HG02970 (cell line): ENCODE measurements at regions not wholly inside any gene's neighbourhood (a gene's known extent, or its start where the extent isn't known, plus 50 kb on each side); places are given as distances from the start of the nearest gene placed in this dataset.
"Not testable (repeated sequence)": the region's sequence is repeated elsewhere in the genome, so short reads cannot be mapped to it uniquely, and the experiment has no call there.

Experiments used
- ATAC-seq: cut with Tn5 transposase; IDR thresholded peaks from one replicate; pipeline ENCODE4 v1.9.1; 2021; ENCODE audit warnings: mild to moderate bottlenecking, moderate library complexity, moderate number of reproducible peaks; ENCODE audit not compliant: unreplicated experiment, low FRiP score

DNA sequence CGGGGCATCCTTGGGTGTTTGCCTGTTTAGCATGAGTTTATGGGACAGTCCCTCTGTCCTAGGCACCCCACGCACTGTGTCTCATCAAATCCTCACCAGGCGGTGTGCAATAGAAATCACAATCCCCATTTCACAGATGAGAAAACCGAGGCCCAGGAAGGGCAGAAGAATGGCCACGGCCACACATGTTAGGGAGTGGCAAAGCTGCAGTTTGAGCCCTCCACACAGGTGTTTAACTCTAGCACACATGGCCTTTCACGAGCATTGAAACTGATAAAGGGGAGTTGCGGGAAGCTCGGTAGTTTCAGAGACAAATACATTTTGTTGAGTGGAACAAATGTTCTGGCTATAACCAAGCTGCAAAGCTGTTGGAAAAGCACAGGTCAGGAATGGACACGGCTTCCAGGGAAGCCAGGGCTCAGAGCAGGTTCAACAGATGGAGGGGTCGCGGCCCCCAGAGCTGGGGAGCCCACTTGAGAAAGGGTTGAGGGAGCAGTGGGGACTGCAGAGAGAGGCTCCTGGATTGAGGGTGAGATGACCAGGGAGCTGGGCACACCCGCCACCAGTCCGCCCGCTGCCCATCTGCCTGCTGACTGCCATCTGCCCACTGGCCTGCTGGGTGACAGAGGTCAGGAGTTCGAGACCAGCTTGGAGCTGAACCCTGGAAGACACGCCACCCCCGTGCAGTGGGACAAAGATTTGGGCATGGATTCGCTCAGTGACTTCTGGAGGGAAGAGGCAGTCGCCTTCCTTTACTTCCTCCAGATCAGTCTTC, 154.7 kb downstream of the URI1 start:
- no peak for ATAC-seq

DNA sequence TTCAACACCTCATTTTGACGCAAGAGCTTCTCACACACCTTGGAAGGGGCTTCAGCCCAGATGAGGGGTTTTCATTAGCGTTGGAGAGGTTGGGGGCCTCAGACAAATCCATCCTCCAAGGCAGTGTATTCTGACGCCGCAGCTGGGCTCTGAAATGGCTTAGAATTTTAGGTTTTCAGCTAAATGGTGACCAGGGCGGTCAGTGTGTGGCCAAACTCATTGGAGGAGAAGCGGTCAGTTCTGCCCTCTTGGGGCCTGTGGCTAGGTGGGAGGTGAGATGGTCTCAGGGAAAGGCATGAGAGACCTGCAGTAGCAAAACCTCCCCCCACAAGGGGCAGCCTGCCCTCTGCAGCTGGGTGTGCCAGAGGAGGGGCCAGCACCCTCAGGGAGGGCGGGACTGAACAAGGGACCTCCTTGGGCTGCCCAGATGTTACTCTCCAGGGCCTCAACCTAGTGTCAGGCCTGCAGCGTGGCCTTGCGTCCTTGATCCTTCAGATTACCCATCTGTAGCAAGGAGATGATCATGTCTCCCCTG, 155.8 kb downstream of the URI1 start:
- no peak for ATAC-seq

DNA sequence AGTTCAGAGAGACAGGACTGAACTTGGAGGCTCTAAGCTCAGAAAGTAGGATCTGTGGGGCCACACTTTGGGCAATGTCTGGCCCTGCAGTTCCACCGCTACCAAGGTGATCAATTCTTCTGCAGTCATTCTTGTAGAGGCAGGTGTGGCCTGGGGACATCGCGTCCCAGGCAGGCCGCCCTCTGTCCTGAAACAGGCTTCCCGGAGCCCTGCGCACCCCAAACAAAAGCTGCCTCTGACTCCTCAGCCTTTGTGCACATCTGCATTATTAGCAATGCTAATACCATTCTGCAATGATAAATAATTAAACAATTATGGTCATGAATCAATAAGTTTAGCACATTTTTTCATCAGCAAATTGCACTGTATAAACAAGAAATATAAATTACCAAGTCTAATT, 160.2 kb downstream of the URI1 start:
- no peak for ATAC-seq

DNA sequence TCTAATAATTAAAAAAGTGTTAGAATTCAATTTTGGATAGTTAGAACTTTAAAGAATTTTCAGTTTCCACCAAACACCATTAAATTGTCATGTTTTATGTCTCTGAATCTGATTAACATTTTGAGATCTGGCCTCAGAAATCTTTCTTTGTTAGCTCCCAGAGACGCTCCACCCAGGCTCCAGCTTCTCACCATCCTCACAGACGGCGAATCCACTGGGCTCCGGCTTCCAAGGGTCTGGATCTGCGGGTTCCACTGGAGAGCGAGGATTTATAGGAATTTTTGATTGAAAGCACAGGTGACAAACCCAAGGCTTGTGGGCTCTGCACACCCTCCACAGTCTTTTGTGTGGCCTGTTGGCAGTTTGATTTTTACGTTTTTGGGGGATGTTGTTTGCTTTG, 160.6 kb downstream of the URI1 start:
- no peak for ATAC-seq

DNA sequence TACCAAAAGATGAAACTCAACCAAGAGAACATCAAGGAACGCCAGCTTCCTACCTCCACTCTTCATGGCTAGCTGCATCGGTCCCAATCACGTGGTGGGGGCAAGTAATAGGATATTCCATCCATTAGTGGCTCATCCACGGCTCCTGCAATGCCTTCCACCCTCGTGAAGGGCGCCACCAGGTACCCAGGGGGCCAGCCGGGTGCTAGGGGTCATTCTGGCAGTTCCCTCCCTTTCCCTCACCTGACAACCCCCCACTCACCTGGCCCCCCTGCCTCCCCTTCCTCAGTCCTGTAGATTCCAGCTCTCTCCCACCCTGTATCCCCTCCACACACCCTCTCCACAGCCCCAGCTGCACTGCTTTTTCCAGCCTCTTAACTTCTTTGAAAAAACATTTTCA, 161.9 kb downstream of the URI1 start:
- ATAC-seq: no peak

DNA sequence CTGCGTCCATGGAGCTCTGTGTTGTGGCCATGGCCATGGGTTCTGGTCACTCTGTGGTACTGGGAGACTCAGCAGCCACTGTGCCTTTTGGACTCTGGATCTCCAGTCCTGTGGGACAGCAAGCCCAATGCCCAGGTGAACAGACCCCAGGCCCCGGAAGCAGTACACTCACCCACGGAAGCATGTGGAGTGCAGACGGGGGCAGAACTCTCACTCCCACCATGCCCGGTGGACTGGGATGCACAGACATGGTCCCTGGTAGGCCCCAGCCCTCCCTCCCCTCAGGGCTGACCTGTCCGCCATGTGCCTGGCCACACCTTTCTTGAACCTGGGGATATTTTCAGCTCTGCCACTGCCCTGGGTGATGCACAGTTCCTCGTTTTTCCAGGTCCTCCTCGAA, 163.3 kb downstream of the URI1 start:
- no peak for ATAC-seq

DNA sequence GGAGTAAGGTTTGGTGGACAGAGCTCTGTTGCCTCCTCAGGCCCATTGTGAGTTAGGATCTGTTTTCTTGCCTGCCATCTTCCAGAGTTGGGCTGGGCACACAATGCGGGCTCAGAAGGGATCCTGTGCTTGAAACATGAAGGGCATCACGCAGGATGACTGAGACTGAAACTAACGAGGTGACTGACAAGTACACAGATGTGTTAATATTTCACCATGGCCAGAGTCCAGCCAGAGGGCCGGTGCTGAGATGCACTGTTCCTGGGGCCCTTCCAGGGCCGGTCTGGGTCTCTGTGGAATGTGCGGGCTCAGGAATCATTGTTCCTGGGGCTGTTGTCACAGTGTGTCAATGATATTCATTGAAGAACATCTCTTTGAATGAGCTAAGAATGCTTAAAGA, 163.7 kb downstream of the URI1 start:
- no peak for ATAC-seq

DNA sequence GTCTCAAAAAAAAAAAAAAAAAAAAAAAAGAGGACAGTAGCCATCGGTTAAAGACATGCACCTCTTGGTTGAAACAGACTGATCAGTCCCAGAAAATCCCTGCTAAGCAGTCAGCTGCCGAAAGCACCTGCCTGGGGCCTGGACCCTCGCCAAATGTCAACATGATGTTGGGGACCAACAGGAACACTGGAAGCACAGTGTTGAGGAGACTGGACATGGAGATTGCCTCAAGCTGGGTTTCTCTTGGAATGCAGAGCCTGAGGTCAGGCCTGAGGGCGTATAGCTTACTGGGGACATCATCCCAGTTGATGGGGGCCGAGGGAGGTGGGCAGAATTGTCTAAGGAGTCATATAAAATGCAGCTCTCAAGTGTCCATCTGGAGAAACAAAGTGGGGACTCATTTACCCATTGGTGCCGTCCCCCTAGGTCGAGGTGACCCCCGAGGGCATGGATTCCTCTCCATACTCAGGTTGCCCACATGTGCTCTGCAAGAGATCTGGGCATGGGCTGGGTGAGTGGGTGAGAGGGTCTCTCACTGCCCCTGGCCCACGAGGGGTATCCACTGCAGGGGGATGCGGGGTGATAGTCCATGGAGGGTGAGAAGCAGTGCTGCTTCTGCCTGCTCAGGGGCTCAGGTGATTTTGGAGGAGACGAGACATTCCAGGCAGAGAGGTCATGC, 164.5 kb downstream of the URI1 start:
- no peak for ATAC-seq

DNA sequence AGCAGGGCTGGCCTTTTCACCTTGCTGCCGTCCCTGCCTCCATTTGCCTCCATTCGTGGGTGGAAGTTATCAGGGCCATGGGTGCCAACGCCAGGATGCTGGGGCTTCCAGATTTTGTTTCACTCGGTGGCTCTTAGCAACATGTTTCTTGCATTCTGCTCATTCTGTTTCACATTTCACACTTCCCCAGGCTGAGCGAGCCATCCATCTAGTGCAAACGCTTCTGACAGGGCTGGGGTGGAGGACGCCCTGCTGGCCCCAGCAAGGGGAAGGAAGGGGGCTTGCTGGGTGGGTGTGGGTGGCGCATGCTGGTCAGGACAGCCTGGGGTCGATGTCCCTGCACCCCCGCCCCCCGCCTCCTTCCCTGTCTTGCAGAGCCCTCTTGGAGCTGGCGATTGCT, 165.2 kb downstream of the URI1 start:
- ATAC-seq: no peak

DNA sequence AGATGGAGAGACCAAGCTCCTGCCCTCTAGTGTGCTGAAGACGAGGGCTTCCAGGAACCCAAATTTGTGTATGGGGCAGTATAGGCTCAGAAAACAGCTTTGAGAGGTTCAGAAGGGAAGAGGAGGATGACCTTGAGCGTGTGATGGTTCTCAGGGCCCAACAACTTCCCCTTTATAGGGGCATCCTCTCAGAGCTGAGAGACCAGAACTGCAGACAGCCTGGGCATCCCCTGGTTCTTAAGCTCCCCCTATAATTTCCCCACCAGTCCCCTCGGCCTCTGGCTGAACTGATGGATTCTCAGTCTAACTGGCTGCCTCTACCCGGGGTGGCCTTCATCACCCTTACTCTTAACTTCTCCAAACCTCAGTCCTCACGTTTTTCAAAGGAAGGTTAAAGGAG, 167.5 kb downstream of the URI1 start:
- ATAC-seq: no peak

DNA sequence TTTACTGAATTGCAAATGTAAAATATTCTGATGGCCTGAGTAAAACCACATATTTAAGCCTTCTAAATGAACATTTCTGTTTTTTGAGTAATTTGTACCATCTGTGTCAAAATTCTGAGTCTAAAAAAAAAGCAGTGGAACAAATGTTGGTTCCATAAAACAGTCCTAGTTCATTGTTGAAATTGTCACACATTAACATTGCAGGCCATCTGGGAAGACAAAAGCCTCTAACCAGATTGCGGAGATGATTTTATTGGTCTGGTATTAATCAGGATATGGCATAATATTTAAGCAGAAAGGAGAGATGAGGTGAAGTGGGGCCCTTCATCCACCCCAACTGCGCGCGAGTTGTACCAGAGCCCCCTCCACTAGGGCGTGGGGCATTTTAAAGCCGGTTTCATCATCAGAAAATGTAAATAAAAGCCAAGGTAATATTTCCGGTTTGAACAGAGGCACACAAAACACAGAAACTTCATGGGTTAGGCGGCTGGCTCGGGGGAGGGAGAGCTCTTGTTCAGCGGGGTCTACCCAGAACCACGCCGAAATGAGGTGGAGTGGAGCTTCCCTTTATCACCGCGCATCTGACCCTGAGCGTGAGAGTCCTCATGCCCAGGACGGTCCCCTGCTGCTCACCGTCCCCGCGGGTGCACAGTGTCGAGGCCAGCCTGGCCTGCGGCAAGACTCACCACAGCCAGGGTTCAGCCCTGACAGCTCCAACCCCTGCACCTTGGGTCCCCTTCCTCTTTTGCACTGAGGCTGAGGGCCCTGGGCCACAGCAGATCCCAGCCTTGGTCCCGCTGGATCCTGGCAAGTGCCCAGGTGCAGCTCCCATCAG, 169.2 kb downstream of the URI1 start:
- no peak for ATAC-seq

DNA sequence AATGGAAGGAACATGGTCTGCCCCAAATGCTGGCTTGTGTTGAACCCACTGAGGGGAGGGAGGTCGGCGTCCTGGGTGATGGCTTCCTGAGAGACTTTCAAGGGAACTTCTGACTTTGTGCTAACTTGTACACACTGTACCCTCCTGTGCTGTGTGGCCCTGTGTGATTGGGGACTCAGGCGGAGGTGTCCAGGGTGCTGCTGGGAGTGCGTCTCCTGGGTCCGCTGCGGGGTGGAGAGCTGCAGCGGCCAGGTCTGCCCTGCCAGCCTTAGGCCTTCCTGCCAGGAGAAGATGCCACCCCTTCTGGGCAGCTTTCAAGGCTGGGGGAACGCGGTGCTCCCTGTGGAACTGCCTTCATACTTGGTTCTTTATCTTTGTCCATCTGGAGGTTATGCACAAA, 170.1 kb downstream of the URI1 start:
- ATAC-seq: no peak

DNA sequence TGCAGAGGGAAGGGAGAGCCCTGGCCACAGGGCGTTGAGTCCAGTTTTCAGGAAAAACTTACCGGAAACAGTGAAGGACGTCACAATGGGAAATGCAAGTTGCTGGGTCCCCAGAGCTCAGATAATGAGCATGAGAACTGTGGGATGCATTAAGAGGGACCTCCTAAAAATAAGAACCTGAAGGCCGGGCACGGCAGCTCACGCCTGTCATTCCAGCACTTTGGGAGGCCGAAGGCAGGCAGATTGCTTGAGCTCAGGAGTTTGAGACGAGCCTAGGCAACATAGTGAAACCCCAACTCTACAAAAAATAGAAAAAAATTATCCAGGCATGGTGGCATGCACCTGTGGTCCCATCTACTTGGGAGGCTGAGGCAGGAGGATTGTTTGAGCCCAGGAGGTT, 170.6 kb downstream of the URI1 start:
- no peak for ATAC-seq

DNA sequence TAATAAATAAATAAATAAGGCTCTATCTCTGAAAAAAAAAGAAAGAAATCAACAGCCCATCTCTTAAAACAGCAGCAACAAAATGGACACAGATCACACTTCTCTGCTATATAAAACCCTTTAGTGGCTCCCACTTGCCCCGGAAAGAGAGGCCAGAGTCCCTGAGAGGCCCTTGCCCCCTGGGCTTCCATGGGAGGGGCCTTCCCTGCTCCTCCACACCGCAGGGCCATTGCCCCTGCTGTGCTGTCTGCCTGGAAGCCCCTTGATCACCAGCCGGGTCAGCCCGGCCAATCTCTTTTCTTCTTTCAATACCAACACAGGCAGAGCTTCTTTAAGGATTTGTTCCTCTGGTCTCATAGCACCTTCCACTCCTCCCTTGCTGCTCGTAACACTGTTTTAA, 171.1 kb downstream of the URI1 start:
- no peak for ATAC-seq

DNA sequence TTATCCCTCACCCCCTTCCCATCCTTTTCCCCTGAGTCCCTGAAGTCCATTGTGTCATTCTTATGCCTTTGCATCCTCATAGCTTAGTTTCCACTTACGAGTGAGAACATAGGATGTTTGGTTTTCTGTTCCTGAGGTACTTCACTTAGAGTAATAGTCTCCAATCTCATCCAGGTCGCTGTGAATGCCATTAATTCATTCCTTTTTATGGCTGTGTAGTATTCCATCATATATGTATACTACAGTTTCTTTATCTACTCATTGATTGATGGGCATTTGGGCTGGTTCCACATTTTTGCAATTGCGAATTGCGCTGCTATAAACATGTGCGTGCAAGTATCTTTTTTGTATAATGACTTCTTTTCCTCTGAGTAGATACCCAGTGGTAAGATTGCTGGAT, 172.1 kb downstream of the URI1 start:
- not testable (repeated sequence) for ATAC-seq

DNA sequence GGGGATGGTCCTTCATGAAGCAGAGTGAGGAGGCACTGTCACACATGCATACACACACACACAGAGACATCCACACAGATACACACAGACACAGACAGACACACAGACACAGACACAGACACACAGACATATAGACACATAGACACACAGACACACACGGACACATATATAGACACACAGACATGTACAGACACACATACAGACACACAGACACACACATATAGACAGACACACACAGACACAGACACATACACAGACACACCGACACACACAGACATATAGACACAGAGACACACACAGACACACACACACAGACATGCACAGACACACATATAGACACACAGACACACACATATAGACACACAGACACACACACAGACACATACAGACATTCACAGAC, 173.9 kb downstream of the URI1 start:
- no peak for ATAC-seq

DNA sequence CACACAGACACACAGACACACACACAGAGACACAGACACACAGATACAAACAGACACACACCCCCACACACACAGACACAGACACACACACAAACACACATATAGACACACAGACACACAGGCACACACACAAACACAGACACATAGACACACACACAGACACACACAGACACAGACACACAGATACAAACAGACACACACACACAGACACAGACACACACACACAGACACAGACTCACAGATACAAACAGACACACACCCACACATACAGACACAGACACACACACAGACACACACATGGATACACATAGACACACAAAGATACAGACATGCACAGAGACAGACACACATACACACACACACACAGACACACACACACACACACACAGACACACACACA, 174.5 kb downstream of the URI1 start:
- no peak for ATAC-seq

DNA sequence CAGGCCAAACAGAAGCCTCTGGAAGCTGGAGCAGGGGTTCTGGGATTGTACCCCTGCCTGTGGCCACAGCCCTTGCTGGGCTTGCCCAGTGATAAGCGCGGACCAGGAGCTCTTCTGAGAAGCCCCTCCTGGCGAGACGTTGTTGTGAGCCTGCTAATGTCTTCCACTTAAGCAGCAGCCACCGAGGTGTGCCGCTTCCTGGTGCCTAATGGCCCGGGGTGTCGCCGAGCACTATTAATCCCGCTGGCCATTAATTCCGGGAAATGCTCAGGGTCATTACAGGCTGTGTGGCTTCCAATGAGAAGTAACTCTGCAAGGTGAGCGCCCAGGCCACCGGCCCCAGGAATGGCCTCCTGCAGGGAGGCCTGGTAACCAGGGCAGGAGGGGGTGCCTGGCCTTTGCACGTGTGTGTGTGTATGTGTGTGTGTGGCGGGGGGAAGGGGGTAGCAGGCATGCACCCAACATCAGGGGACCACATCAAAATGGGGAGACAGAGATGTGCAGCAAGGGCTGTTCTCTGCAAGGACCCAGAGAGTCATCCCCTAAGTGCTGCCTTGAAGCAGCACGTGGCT, 175.0 kb downstream of the URI1 start:
- ATAC-seq: no peak

DNA sequence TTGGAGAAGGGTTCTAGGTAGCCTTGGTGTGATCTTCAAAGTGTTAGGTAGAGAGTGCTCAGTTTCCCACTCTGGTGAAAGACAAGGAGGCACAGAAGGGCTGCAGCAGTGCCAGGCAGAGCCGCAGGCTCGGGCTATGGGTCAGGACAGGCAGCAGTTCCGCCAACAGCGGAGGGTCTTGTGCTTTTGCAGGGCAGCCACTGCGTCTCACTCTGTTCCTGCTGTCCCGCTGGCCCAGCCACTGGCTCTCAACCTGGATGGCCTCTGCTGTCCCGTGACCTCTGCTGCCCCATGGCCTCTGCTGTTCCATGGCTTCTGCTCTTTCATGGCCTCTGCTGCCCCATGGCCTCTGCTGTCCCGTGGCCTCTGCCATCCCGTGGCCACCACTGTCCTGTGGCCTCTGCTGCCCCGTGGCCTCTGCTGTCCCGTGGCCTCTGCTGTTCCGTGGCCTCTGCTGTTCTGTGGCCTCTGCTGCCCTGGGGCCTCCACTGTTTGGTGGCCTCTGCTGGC, 175.7 kb downstream of the URI1 start:
- no peak for ATAC-seq

DNA sequence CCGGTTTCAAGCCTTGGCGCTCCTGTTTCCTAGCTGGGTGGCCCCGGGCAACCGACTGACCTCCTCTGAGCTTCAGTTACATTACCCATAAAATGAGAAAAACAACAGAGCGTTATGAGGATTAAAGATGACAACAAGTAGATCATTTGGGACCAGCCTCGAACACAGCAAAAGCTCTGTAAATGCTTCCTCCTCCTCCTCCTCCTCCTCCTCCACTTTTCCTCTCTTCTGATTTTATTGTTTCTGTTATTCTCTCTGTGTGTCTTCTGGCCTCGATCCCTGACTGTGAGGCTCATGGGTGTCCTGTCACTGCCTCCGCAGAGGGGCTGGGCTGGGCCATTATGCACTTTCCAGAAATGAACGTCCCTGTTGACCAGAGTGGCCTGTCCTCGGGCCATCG, 176.2 kb downstream of the URI1 start:
- no peak for ATAC-seq

DNA sequence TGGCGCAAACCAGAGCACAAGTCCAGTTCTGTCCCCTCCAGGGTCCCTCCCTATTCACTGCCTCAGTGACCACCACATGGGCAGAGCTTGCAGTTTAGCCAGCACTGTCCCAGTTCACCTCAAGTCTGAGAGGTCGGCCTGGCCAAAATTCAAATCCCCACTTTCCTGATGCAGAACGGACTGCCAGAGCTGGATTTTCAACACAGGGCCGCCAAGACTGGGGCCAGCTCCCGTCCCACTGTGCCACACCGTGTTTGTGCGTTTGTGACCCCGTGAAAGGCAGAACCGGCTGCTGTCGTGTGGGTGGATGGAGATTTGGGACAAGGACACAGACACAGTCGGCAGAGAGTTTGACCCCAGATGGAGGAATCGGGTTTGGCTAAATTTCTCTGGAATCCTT, 176.7 kb downstream of the URI1 start:
- no peak for ATAC-seq
